Endothelial cell of umbilical vein (primary cell): ENCODE measurements at regions not wholly inside any gene's neighbourhood (a gene's known extent, or its start where the extent isn't known, plus 50 kb on each side); places are given as distances from the start of the nearest gene placed in this dataset.

Source experiments
- BruUV-seq: library from RNA; stranded (reverse); fragments of 400-500 nt; replicated peaks from 2 replicates; lab custom pipeline; 2021; lab: Mats Ljungman, UMichigan
- CTCF ChIA-PET: fragments of 300-600, 350-600 bp; sonication (Branson Sonifier 250); formaldehyde crosslinking; loops from one replicate; lab custom pipeline; 2021; ENCODE audit warnings: antibody characterized with exemption, inconsistent platforms; lab: Charles Lee
- POLR2A ChIA-PET: fragments of 300-600, 350-600 bp; sonication (Branson Sonifier 250); formaldehyde crosslinking; loops from one replicate; lab custom pipeline; 2021; ENCODE audit warnings: antibody characterized with exemption, inconsistent platforms; lab: Charles Lee
- DNase-seq: peaks from one replicate; pipeline ENCODE4 v3.0.0-alpha.2; 2011; ENCODE audit warnings: low read depth, low spot score
- FAIRE-seq: peaks from 2 replicates; lab custom pipeline; 2011; peaks lifted over from hg19 to GRCh38; lab: Jason Lieb, UNC
- H2AFZ ChIP-seq: 2 replicates; pipeline ENCODE4 v1.6.0; 2012; ENCODE audit warnings: low read depth, low read length, control low read depth, inconsistent platforms
- H3K27ac ChIP-seq: 2 replicates; pipeline ENCODE4 v1.5.1; 2011; ENCODE audit warnings: low read depth, mild to moderate bottlenecking, control low read depth, low read length, moderate library complexity; ENCODE audit not compliant: insufficient read depth
- H3K27me3 ChIP-seq, 2 experiments: 2 replicates each; pipeline versions ENCODE4 v1.6.0 to v1.6.1; 2011; ENCODE audit warnings: low read length in 2 of 2, mixed read lengths in 1 of 2; ENCODE audit not compliant: control insufficient read depth in 2 of 2, insufficient read depth in 2 of 2
- H3K36me3 ChIP-seq, 2 experiments: 2 replicates in 1 of 2; 3 replicates in 1 of 2; pipeline ENCODE4 v1.5.1; 2011; ENCODE audit warnings: low read length in 2 of 2, mild to moderate bottlenecking in 1 of 2, moderate library complexity in 1 of 2; ENCODE audit not compliant: control insufficient read depth in 2 of 2, insufficient read depth in 2 of 2; ENCODE audit errors: extremely low read depth in 1 of 2
- H3K4me1 ChIP-seq: 3 replicates; pipeline ENCODE4 v1.5.1; 2011; ENCODE audit warnings: mild to moderate bottlenecking, low read length; ENCODE audit not compliant: control insufficient read depth, insufficient read depth; ENCODE audit errors: extremely low read depth
- H3K4me2 ChIP-seq: 2 replicates; pipeline ENCODE4 v1.6.1; 2011; ENCODE audit warnings: low read length, control low read depth, mixed read lengths; ENCODE audit not compliant: insufficient read depth
- H3K4me3 ChIP-seq, 3 experiments: fragments of 200-600 bp in 1 of 3; sonication (generic), shearing (Covaris generic) in 1 of 3; replicated peaks in 1 of 3; 2 replicates each; pipeline ENCODE4 v1.5.1; 2011 to 2016; ENCODE audit warnings: control low read depth in 3 of 3, low read length in 3 of 3, mild to moderate bottlenecking in 2 of 3, inconsistent platforms in 1 of 3, low read depth in 1 of 3, moderate library complexity in 1 of 3; ENCODE audit not compliant: insufficient read depth in 1 of 3
- H3K79me2 ChIP-seq: 2 replicates; pipeline ENCODE4 v1.6.0; 2012; ENCODE audit warnings: low read length, inconsistent platforms; ENCODE audit not compliant: control insufficient read depth, insufficient read depth
- H3K9ac ChIP-seq: replicated peaks from 2 replicates; pipeline ENCODE3; 2011; ENCODE audit warnings: low read length, control low read depth; ENCODE audit not compliant: insufficient read depth; ENCODE audit errors: extremely low read depth
- H3K9me1 ChIP-seq: replicated peaks from 3 replicates; pipeline ENCODE4 v1.6.0; 2011; ENCODE audit warnings: mild to moderate bottlenecking, low read length; ENCODE audit not compliant: control insufficient read depth, insufficient read depth; ENCODE audit errors: extremely low read depth
- H3K9me3 ChIP-seq: replicated peaks from 2 replicates; pipeline ENCODE4 v1.5.1; 2012; ENCODE audit warnings: low read length, inconsistent platforms; ENCODE audit not compliant: control insufficient read depth, insufficient read depth
- H4K20me1 ChIP-seq: replicated peaks from 2 replicates; pipeline ENCODE3; 2011; ENCODE audit warnings: mild to moderate bottlenecking, low read length; ENCODE audit not compliant: control insufficient read depth, insufficient read depth; ENCODE audit errors: extremely low read depth
- CTCF ChIP-seq, 2 donors: IDR thresholded peaks; 1 replicate in 1 of 2; 2 replicates in 1 of 2; pipeline ENCODE4 v1.5.1; 2011; ENCODE audit warnings: low read length in 2 of 2, mild to moderate bottlenecking in 2 of 2, moderate library complexity in 2 of 2, control low read depth in 1 of 2, inconsistent platforms in 1 of 2, low read depth in 1 of 2; ENCODE audit not compliant: insufficient read depth in 1 of 2; ENCODE audit errors: extremely low read depth in 1 of 2
- EZH2 ChIP-seq: IDR thresholded peaks from 2 replicates; pipeline ENCODE4 v1.6.1; 2012; ENCODE audit warnings: borderline replicate concordance, low read depth, mild to moderate bottlenecking, moderate library complexity, low read length, inconsistent platforms; ENCODE audit not compliant: severe bottlenecking
- FOS ChIP-seq: IDR thresholded peaks from 2 replicates; pipeline ENCODE4 v1.6.1; 2011; ENCODE audit warnings: mild to moderate bottlenecking, low read length, moderate library complexity, borderline replicate concordance; ENCODE audit not compliant: insufficient read depth
- GATA2 ChIP-seq: IDR thresholded peaks from 2 replicates; pipeline ENCODE4 v1.7.0; 2011; ENCODE audit warnings: low read depth, mild to moderate bottlenecking, moderate library complexity, mixed read lengths, low read length; ENCODE audit not compliant: insufficient read length, insufficient read depth
- JUN ChIP-seq: IDR thresholded peaks from 2 replicates; pipeline ENCODE4 v1.6.1; 2011; ENCODE audit warnings: borderline replicate concordance, low read depth; ENCODE audit not compliant: insufficient read length, insufficient read depth
- MAX ChIP-seq: IDR thresholded peaks from 2 replicates; pipeline ENCODE4 v1.6.1; 2011; ENCODE audit not compliant: insufficient read depth, insufficient read length
- MYC ChIP-seq: IDR thresholded peaks from one replicate; pipeline ENCODE4 v1.6.1; 2011; ENCODE audit warnings: mild to moderate bottlenecking, low read depth, low read length
- POLR2A ChIP-seq: IDR thresholded peaks from 2 replicates; pipeline ENCODE4 v1.6.1; 2012; ENCODE audit warnings: low read depth, mild to moderate bottlenecking, control low read depth, low read length
- POLR2AphosphoS5 ChIP-seq: IDR thresholded peaks from 2 replicates; pipeline ENCODE4 v1.6.1; 2012; ENCODE audit warnings: low read depth, mild to moderate bottlenecking, control low read depth, low read length, moderate library complexity; ENCODE audit not compliant: insufficient read depth
- dilution Hi-C: fragments of 300-500 bp; cut with MboI; formaldehyde crosslinking; loops from one replicate; pipeline ENCODE4 v1.15.0; 2019; ENCODE audit warnings: low sequenced_read_pairs; ENCODE audit not compliant: extremely low pct_ligation_motif_present
- intact Hi-C: fragments of 100-400 bp; cut with micrococcal nuclease; formaldehyde crosslinking; loops from one replicate; pipeline ENCODE4 v1.10.0; 2022

- Histone ChIP-seq H3K27ac (no peak overlapping the region), H3K4me2 (no peak overlapping the region), H3K4me1 (no peaks in the 10 kb centered on the region), H3K9ac (no peak overlapping the region), H3K79me2 (no peaks in the 10 kb centered on the region), H3K36me3 (no peaks in the 10 kb centered on the region), H3K9me1 (no peaks in the 10 kb centered on the region), H2AFZ (no peak overlapping the region), H3K9me3 (no peaks in the 10 kb centered on the region), H4K20me1 (no peaks in the 10 kb centered on the region), H3K27me3 (no peaks in the 10 kb centered on the region), H3K4me3 (no peak overlapping the region)
- dilution Hi-C loops: no loop called here
- DNase-seq (no peak), FAIRE-seq (no peak)
- POLR2A ChIA-PET: no interaction called here
- intact Hi-C loops: no loop called here
- CTCF ChIA-PET: no interaction called here
- TF ChIP-seq FOS (no peak), GATA2 (no peak), CTCF (IDR thresholded peaks at IDR 0.05; ENCODE audit: extremely low read depth in 1 of 2, insufficient read depth in 1 of 2, low read depth in 1 of 2, low read length in 2 of 2) (no peak), JUN (no peak), POLR2AphosphoS5 (no peak), MAX (no peak), POLR2A (no peak), EZH2 (no peak), MYC (no peak)
- BruUV-seq: no TSS peak
These were observed 70.7 kb downstream of the XCL2 start for GRCh38 chr1:168473126-168473525.
